HG03460 (cell line): ENCODE measurements at regions not wholly inside any gene's neighbourhood (a gene's known extent, or its start where the extent isn't known, plus 50 kb on each side); places are given as distances from the start of the nearest gene placed in this dataset.

ENCODE experiments used
- ATAC-seq: cut with Tn5 transposase; IDR thresholded peaks from one replicate; pipeline ENCODE4 v1.9.1; 2021; ENCODE audit not compliant: unreplicated experiment

DNA sequence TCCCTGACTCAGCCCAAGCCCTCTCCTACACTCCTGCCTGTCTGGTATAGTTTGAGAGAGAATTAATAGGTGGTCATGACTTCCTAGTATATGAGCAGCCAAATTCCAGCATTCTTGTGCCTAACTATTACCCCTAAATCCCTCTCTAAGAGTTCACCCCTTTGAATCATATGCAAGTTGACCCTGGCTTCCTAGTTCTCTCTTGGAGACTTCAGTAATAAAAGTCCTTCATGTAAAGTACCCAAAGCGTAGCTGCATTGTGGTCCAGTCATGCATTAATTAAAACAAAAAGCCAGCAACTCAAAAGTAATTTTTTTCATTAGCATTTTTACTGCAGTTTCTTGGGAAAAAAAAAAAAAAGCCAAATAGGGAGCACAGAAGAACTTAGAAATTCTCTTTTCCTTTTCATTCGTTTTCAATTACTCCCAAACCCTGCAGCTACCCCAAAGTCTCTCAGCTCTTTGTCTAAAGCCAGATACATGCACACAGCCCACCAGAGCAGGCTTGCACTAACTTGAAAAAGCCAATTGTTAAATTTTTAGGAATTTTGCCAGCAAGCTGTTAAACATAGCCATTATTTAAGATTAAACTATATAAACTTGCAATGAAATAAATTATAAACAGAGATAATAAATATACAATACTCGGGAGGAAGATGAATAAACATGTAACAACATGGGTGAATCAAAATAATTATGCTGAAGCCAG is 50.1 kb upstream of the STT3B start:
- ATAC-seq = no peak
